Testis (tissue), 2 donors: ENCODE measurements at regions not wholly inside any gene's neighbourhood (a gene's known extent, or its start where the extent isn't known, plus 50 kb on each side); places are given as distances from the start of the nearest gene placed in this dataset.

Source experiments
- DNase-seq: peaks from one replicate; pipeline ENCODE4 v3.0.0-alpha.2; 2019
- H3K27ac ChIP-seq, 2 donors: fragments of 200-600 bp; sonication (generic); one replicate each; pipeline ENCODE4 v1.5.1; 2019
- H3K27me3 ChIP-seq: fragments of 200-600 bp; sonication (generic); one replicate; pipeline ENCODE4 v1.5.1; 2019
- H3K36me3 ChIP-seq: fragments of 200-600 bp; sonication (generic); one replicate; pipeline ENCODE4 v1.5.1; 2017; ENCODE audit warnings: low read depth; ENCODE audit errors: missing control alignments
- H3K4me1 ChIP-seq: fragments of 200-600 bp; sonication (generic); one replicate; pipeline ENCODE4 v1.5.1; 2019
- H3K4me3 ChIP-seq, 2 donors: fragments of 200-600 bp; sonication (generic); one replicate each; pipeline ENCODE4 v1.5.1; 2017 to 2019
- H3K9me3 ChIP-seq: fragments of 200-600 bp; sonication (generic); one replicate; pipeline ENCODE4 v1.5.1; 2017
- POLR2A ChIP-seq: fragments of 450-650 bp; IDR thresholded peaks from one replicate; pipeline ENCODE4 v1.6.1; 2017; ENCODE audit warnings: antibody characterized with exemption, mild to moderate bottlenecking, moderate library complexity
- WGBS, 2 donors: methylation state at CpG; one replicate each; pipeline ENCODE4 v1.1.5; 2018; 5-methylcytosine and 5-hydroxymethylcytosine counted together
- intact Hi-C: fragments of 100-400 bp; cut with DNase I; formaldehyde crosslinking; loops from one replicate; pipeline ENCODE4 v1.15.1; 2023; ENCODE audit warnings: low total_unique reads
- TF ChIP-seq, protein P1 (sequence below), 3 experiments: fragments of 450-650 bp in 2 of 3; fragments of 200-600 bp in 1 of 3; sonication (generic) in 1 of 3; IDR thresholded peaks; one replicate each; pipeline ENCODE4 v1.5.1; 2016 to 2019; ENCODE audit warnings: antibody characterized with exemption in 3 of 3, mild to moderate bottlenecking in 2 of 3, moderate library complexity in 1 of 3

DNA sequence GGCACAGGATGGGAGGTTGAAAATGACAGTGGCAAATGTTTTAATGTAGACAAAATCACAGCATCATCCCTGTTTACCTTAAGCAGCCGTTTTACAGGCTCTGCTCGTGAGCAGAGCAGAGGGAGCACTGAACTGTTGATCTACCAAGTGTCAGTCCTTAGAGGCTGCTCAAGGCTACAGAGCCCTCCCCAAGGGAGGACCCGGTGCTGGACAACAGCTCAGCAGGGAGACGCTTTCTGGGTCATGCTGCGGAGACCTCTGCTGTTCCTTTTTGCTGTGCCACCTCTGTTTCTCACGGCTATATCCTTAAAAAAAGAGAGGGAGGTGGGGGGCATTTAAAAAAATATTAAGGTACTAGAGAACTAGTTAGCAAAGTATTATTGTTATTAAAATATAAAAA, 400.2 kb downstream of the GABRB3 start:
- no peak overlapping the region for H3K4me3 ChIP-seq
- no peaks in the 10 kb centered on the region for H3K4me1 ChIP-seq
- no peaks in the 10 kb centered on the region for H3K27me3 ChIP-seq
- no peak for DNase-seq
- no peak overlapping the region for H3K27ac ChIP-seq
- TF ChIP-seq POLR2A, result no peak
- TF ChIP-seq, protein P1, sequence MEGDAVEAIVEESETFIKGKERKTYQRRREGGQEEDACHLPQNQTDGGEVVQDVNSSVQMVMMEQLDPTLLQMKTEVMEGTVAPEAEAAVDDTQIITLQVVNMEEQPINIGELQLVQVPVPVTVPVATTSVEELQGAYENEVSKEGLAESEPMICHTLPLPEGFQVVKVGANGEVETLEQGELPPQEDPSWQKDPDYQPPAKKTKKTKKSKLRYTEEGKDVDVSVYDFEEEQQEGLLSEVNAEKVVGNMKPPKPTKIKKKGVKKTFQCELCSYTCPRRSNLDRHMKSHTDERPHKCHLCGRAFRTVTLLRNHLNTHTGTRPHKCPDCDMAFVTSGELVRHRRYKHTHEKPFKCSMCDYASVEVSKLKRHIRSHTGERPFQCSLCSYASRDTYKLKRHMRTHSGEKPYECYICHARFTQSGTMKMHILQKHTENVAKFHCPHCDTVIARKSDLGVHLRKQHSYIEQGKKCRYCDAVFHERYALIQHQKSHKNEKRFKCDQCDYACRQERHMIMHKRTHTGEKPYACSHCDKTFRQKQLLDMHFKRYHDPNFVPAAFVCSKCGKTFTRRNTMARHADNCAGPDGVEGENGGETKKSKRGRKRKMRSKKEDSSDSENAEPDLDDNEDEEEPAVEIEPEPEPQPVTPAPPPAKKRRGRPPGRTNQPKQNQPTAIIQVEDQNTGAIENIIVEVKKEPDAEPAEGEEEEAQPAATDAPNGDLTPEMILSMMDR (IDR thresholded peaks at IDR 0.05), result no peak
- WGBS, 2 donors, result 62 to 75% methylated on average over 6 of the region's 6 CpGs
- intact Hi-C loops, result no loop called here
- H3K9me3 ChIP-seq, result no peaks in the 10 kb centered on the region
- H3K36me3 ChIP-seq, result no peaks in the 10 kb centered on the region

DNA sequence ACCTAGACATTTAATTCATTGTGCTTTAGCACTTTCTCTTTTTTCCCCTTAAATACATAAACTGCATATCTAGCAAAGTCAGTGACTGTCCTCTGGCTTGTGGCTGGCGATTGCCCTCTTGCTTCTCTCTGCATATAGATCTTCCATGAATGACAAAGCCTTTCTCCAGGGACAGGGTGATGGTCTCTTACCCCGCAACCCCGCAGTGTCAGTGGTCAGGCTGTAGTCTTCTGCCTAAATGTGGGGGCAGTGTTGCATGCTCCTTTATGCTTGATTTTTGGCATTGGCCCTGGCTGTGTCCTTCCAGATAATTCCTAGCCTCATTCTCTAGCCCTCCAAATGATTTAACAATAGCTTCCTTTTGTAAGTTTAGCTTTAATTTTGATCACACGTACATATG, 407.8 kb downstream of the GABRB3 start:
- 83 to 86% methylated on average over 4 of the region's 4 CpGs for WGBS, 2 donors
- intact Hi-C loops, result no loop called here
- TF ChIP-seq, protein P1 (IDR thresholded peaks at IDR 0.05), result no peak
- no peak for TF ChIP-seq POLR2A

DNA sequence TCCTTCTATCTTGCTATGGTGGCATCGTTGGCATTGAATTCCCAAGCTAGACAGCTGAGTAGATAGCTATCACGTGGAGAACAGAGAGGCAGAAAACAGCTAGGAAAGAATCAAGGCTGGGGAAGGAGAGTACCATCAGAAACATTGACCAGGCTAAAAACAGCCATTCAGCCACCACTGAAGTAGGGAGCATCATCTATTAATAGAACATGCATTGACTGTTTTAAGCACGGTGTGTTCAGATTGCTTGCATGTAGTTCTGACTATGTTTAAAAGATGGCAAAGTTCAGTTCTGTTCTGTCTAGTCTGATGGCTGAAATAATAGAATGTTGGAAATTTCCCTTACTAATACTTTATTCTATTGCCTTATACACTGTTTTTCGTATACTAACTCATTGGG, 413.0 kb downstream of the GABRB3 start:
- Histone ChIP-seq H3K36me3 (no peaks in the 10 kb centered on the region), H3K27me3 (no peaks in the 10 kb centered on the region), H3K4me1 (no peaks in the 10 kb centered on the region), H3K9me3 (no peaks in the 10 kb centered on the region), H3K4me3 (no peak overlapping the region), H3K27ac (no peak overlapping the region)
- TF ChIP-seq, protein P1 (IDR thresholded peaks at IDR 0.05), result no peak
- no peak for TF ChIP-seq POLR2A
- intact Hi-C loops, result no loop called here
- no peak for DNase-seq
- 78 to 82% methylated on average over 4 of the region's 4 CpGs for WGBS, 2 donors

More for the DNA sequence above, 407.8 kb downstream of the GABRB3 start:
- Histone ChIP-seq H3K36me3 (no peaks in the 10 kb centered on the region), H3K27ac (no peak overlapping the region), H3K4me3 (no peak overlapping the region), H3K27me3 (no peaks in the 10 kb centered on the region), H3K9me3 (no peaks in the 10 kb centered on the region), H3K4me1 (no peaks in the 10 kb centered on the region)
- no peak for DNase-seq

DNA sequence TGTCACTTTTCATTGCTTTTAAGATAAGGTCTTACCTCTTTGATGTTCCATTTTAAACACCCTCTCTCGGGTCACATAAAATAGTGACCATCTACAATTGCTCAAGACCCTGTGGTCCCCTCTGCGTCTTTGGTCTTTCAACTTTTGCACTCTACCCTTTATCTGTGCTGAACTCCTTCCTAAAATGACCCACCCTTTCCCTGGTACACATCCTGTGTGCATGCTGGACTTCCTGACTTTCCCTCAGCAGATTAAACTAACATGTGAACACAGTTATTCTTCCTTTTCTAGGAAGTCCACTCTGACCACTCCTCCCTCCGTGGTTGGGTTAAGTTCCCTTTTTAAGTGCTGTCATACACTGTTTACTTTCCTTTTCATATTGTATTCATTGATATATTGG, 414.2 kb downstream of the GABRB3 start:
- intact Hi-C loops, result no loop called here
- 71 to 73% methylated on average over 3 of the region's 3 CpGs for WGBS, 2 donors
- Histone ChIP-seq H3K4me3 (no peak overlapping the region), H3K9me3 (no peaks in the 10 kb centered on the region), H3K27me3 (no peaks in the 10 kb centered on the region), H3K27ac (no peak overlapping the region), H3K36me3 (no peaks in the 10 kb centered on the region), H3K4me1 (no peaks in the 10 kb centered on the region)
- no peak for DNase-seq
- TF ChIP-seq, protein P1 (IDR thresholded peaks at IDR 0.05), result no peak
- no peak for TF ChIP-seq POLR2A

DNA sequence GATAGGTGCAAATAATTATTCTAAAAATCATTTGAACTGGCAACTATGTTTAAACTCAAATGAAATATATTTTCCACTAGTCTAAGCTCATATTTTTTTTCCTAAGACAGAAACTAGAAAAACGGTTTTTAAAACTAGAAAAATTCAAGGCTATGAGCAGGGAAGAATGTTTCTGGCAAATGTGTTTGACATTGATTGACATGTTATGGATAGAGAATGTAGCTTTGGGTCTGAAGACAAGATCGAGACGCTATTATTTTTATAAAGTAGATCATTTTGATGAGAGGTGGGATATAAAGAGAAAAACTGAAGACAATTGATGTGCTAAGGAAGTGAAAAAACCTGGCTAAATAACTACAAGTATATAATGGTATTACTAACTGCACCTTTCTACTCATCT, 415.2 kb downstream of the GABRB3 start:
- Histone ChIP-seq H3K27me3 (no peaks in the 10 kb centered on the region), H3K4me1 (no peaks in the 10 kb centered on the region), H3K9me3 (no peaks in the 10 kb centered on the region), H3K36me3 (no peaks in the 10 kb centered on the region), H3K4me3 (no peak overlapping the region), H3K27ac (no peak overlapping the region)
- intact Hi-C loops, result no loop called here
- DNase-seq, result no peak
- no peak for TF ChIP-seq POLR2A
- TF ChIP-seq, protein P1 (IDR thresholded peaks at IDR 0.05), result no peak
- WGBS, 2 donors, result 79 to 85% methylated on average over 3 of the region's 3 CpGs
